PFSK-1 (cell line): ENCODE measurements at regions not wholly inside any gene's neighbourhood (a gene's known extent, or its start where the extent isn't known, plus 50 kb on each side); places are given as distances from the start of the nearest gene placed in this dataset.

Experiments
- FOXP2 ChIP-seq: optimal IDR thresholded peaks from 2 replicates; pipeline ENCODE3; 2011; ENCODE audit warnings: borderline replicate concordance, control low read depth, inconsistent platforms; ENCODE audit not compliant: insufficient read depth; ENCODE audit errors: extremely low read length, extremely low read depth
- POLR2AphosphoS5 ChIP-seq: IDR thresholded peaks from 2 replicates; pipeline ENCODE4 v1.6.1; 2012; ENCODE audit warnings: low read depth, mild to moderate bottlenecking, control low read depth, low read length, moderate library complexity
- SIN3A ChIP-seq: IDR thresholded peaks from 2 replicates; pipeline ENCODE4 v1.6.1; 2012; ENCODE audit warnings: mild to moderate bottlenecking, low read length, moderate library complexity, borderline replicate concordance; ENCODE audit not compliant: insufficient read depth
- TAF1 ChIP-seq: IDR thresholded peaks from 2 replicates; pipeline ENCODE4 v1.6.1; 2012; ENCODE audit warnings: low read length, control low read depth, borderline replicate concordance; ENCODE audit not compliant: insufficient read depth
- TF ChIP-seq, protein P1 (sequence below), 2 experiments: IDR thresholded peaks; 2 replicates each; pipeline versions ENCODE4 v1.6.1 to v1.8.0; 2011 to 2012; ENCODE audit warnings: low read depth in 2 of 2, low read length in 2 of 2, control low read depth in 1 of 2, inconsistent platforms in 1 of 2, mild to moderate bottlenecking in 1 of 2, moderate library complexity in 1 of 2; ENCODE audit not compliant: insufficient read depth in 1 of 2

GRCh38 chr12:126160912-126161311 lies 1095.7 kb downstream of the AACS start:
- TF ChIP-seq TAF1 (no peak), POLR2AphosphoS5 (no peak), SIN3A (no peak), FOXP2 (no peak)
- TF ChIP-seq, protein P1, sequence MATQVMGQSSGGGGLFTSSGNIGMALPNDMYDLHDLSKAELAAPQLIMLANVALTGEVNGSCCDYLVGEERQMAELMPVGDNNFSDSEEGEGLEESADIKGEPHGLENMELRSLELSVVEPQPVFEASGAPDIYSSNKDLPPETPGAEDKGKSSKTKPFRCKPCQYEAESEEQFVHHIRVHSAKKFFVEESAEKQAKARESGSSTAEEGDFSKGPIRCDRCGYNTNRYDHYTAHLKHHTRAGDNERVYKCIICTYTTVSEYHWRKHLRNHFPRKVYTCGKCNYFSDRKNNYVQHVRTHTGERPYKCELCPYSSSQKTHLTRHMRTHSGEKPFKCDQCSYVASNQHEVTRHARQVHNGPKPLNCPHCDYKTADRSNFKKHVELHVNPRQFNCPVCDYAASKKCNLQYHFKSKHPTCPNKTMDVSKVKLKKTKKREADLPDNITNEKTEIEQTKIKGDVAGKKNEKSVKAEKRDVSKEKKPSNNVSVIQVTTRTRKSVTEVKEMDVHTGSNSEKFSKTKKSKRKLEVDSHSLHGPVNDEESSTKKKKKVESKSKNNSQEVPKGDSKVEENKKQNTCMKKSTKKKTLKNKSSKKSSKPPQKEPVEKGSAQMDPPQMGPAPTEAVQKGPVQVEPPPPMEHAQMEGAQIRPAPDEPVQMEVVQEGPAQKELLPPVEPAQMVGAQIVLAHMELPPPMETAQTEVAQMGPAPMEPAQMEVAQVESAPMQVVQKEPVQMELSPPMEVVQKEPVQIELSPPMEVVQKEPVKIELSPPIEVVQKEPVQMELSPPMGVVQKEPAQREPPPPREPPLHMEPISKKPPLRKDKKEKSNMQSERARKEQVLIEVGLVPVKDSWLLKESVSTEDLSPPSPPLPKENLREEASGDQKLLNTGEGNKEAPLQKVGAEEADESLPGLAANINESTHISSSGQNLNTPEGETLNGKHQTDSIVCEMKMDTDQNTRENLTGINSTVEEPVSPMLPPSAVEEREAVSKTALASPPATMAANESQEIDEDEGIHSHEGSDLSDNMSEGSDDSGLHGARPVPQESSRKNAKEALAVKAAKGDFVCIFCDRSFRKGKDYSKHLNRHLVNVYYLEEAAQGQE (IDR thresholded peaks at IDR 0.05; ENCODE audit: insufficient read depth in 1 of 2, low read depth in 2 of 2, low read length in 2 of 2), result no peak
